GM12878 (cell line): ENCODE measurements at regions not wholly inside any gene's neighbourhood (a gene's known extent, or its start where the extent isn't known, plus 50 kb on each side); places are given as distances from the start of the nearest gene placed in this dataset.

Experiments used
- ATAC-seq: fragments of 200-7000 bp; cut with Tn5 transposase; 3 replicates; pipeline ENCODE4 v1.9.1; 2020; ENCODE audit warnings: mild to moderate bottlenecking, moderate library complexity
- BruUV-seq: library from RNA; stranded (reverse); fragments of 400-500 nt; replicated peaks from 2 replicates; lab custom pipeline; 2021; lab: Mats Ljungman, UMichigan
- CTCF ChIA-PET: fragments of 300-600 bp; sonication (Branson Sonifier 250); formaldehyde crosslinking; extraction: SDS; loops from one replicate; lab custom pipeline; 2021; ENCODE audit warnings: inconsistent platforms; lab: Yijun Ruan, JAX
- POLR2A ChIA-PET: fragments of 350-600 bp; formaldehyde crosslinking; extraction: SDS; loops from one replicate; lab custom pipeline; 2021; ENCODE audit warnings: inconsistent platforms; lab: Charles Lee
- RAD21 ChIA-PET: fragments of 300-600 bp; sonication (Branson Sonifier 250); formaldehyde crosslinking; loops from one replicate; lab custom pipeline; 2023; ENCODE audit warnings: antibody characterized with exemption; ENCODE audit not compliant: unreplicated experiment; lab: Charles Lee
- SMC1A ChIA-PET: fragments of 300-600 bp; sonication (Branson Sonifier 250); formaldehyde crosslinking; loops from one replicate; lab custom pipeline; 2023; ENCODE audit not compliant: unreplicated experiment, uncharacterized antibody; lab: Charles Lee
- DNase-seq: peaks from one replicate; pipeline ENCODE4 v3.0.0-alpha.2; 2011; ENCODE audit warnings: low read depth, low spot score
- FAIRE-seq: peaks from 3 replicates; lab custom pipeline; 2011; peaks lifted over from hg19 to GRCh38; lab: Jason Lieb, UNC
- H2AFZ ChIP-seq: 2 replicates; pipeline ENCODE4 v1.6.0; 2011; ENCODE audit warnings: low read depth, low read length, control low read depth; ENCODE audit not compliant: control insufficient read depth
- H3K27ac ChIP-seq: 2 replicates; pipeline ENCODE4 v1.5.1; 2011; ENCODE audit warnings: control low read depth; ENCODE audit not compliant: control insufficient read depth, insufficient read depth
- H3K27me3 ChIP-seq, 2 experiments: replicated peaks in 1 of 2; 2 replicates each; pipeline versions ENCODE4 v1.6.0 to v1.6.1; 2011; ENCODE audit warnings: low read length in 1 of 2; ENCODE audit not compliant: control insufficient read depth in 2 of 2, insufficient read depth in 2 of 2
- H3K36me3 ChIP-seq, 2 experiments: 2 replicates each; pipeline ENCODE4 v1.5.1; 2011; ENCODE audit warnings: low read length in 1 of 2; ENCODE audit not compliant: control insufficient read depth in 2 of 2, insufficient read depth in 2 of 2
- H3K4me1 ChIP-seq: 2 replicates; pipeline ENCODE4 v1.6.1; 2011; ENCODE audit warnings: mild to moderate bottlenecking, low read length, moderate library complexity, mixed read lengths; ENCODE audit not compliant: control insufficient read depth, insufficient read depth
- H3K4me2 ChIP-seq: 2 replicates; pipeline ENCODE4 v1.6.0; 2011; ENCODE audit warnings: control low read depth; ENCODE audit not compliant: control insufficient read depth, insufficient read depth
- H3K4me3 ChIP-seq: fragments of 200-600 bp; sonication (generic); 2 replicates; pipeline ENCODE4 v1.5.1; 2016
- H3K79me2 ChIP-seq: 2 replicates; pipeline ENCODE4 v1.6.0; 2011; ENCODE audit warnings: low read length; ENCODE audit not compliant: control insufficient read depth, insufficient read depth
- H3K9ac ChIP-seq: 2 replicates; pipeline ENCODE4 v1.8.0; 2011; ENCODE audit warnings: low read length, control low read depth, mixed read lengths; ENCODE audit not compliant: control insufficient read depth, insufficient read depth
- H3K9me3 ChIP-seq: replicated peaks from 3 replicates; pipeline ENCODE4 v1.5.1; 2011; ENCODE audit warnings: mild to moderate bottlenecking, low read length; ENCODE audit not compliant: control insufficient read depth, insufficient read depth
- H4K20me1 ChIP-seq: 2 replicates; pipeline ENCODE4 v1.6.0; 2011; ENCODE audit not compliant: control insufficient read depth, insufficient read depth
- ATF7 ChIP-seq: fragments of 450-650 bp; IDR thresholded peaks from 2 replicates; pipeline ENCODE4 v1.6.1; 2016; ENCODE audit warnings: low read depth, mild to moderate bottlenecking
- CBX3 ChIP-seq: fragments of 200-600 bp; sonication (generic); IDR thresholded peaks from 2 replicates; pipeline ENCODE4 v1.6.1; 2016; ENCODE audit warnings: low read depth, borderline replicate concordance
- GATAD2B ChIP-seq: fragments of 450-650 bp; conservative IDR thresholded peaks from 2 replicates; pipeline ENCODE4 v1.6.1; 2017; ENCODE audit warnings: low read depth, mild to moderate bottlenecking, moderate library complexity
- HDAC2 ChIP-seq: fragments of 200-600 bp; sonication (generic); IDR thresholded peaks from 2 replicates; pipeline ENCODE4 v1.6.1; 2017
- KDM1A ChIP-seq: fragments of 200-600 bp; sonication (generic); IDR thresholded peaks from 2 replicates; pipeline ENCODE4 v1.6.1; 2016; ENCODE audit warnings: borderline replicate concordance
- NR2F1 ChIP-seq: fragments of 450-650 bp; conservative IDR thresholded peaks from 2 replicates; pipeline ENCODE4 v1.6.1; 2017; ENCODE audit warnings: mild to moderate bottlenecking
- ZNF24 ChIP-seq: fragments of 450-650 bp; IDR thresholded peaks from 2 replicates; pipeline ENCODE4 v1.6.1; 2017; ENCODE audit warnings: antibody characterized with exemption, mild to moderate bottlenecking
- ZNF622 ChIP-seq: fragments of 450-650 bp; IDR thresholded peaks from 2 replicates; pipeline ENCODE4 v1.6.1; 2017; ENCODE audit warnings: mild to moderate bottlenecking, inconsistent platforms
- ZSCAN29 ChIP-seq: fragments of 450-650 bp; IDR thresholded peaks from 2 replicates; pipeline ENCODE4 v1.6.1; 2017; ENCODE audit warnings: mild to moderate bottlenecking, moderate library complexity
- ZZZ3 ChIP-seq: IDR thresholded peaks from 2 replicates; pipeline ENCODE4 v1.6.1; 2011; ENCODE audit warnings: low read depth; ENCODE audit not compliant: control insufficient read depth, insufficient read length
- WGBS: methylation state at CpG from one replicate; pipeline ENCODE4 v1.1.6; 2016; ENCODE audit warnings: low lambda C conversion rate; ENCODE audit not compliant: insufficient replicate concordance, insufficient coverage; ENCODE audit errors: missing lambda C conversion rate; 5-methylcytosine and 5-hydroxymethylcytosine counted together
- in situ Hi-C: fragments of 300-500 bp; cut with MboI; formaldehyde crosslinking; loops from 9 replicates; pipeline ENCODE4 v1.14.3; 2018; ENCODE audit warnings: mixed read lengths
- intact Hi-C: fragments of 100-400 bp; cut with micrococcal nuclease; formaldehyde crosslinking; loops from one replicate; pipeline ENCODE4 v1.14.2; 2022; ENCODE audit not compliant: unreplicated experiment
- TF ChIP-seq, protein P1 (sequence below): fragments of 450-650 bp; IDR thresholded peaks from 2 replicates; pipeline ENCODE4 v1.6.1; 2017; ENCODE audit warnings: mild to moderate bottlenecking, low read depth, inconsistent platforms; ENCODE audit not compliant: poor library complexity, severe bottlenecking
- TF ChIP-seq, protein P2 (sequence below): fragments of 450-650 bp; IDR thresholded peaks from 2 replicates; pipeline ENCODE4 v1.6.1; 2017; ENCODE audit warnings: mild to moderate bottlenecking, moderate library complexity

DNA sequence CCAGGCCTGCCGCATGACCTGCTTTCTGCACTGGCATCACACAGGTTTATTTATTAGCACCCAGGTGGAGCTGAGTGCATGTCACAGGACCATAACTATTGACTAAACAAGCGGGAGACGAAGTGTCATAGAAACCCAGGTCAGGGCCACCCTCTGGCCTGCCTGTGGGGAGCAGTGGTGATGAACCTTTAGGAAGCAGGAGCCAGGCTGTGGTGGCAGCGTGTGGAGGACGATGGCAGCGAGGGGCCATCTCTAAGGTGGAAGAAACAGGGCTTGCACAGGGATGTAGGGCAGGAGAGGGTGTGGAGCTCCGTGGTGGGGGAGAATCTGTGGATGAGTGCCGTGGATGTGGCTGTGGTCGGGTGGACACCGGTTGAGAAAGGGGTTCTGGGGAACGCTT lies 275.3 kb downstream of the TEX29 start:
- ChIA-PET SMC1A (no interaction called here), CTCF (no interaction called here), RAD21 (no interaction called here), POLR2A (no interaction called here)
- Histone ChIP-seq H3K27me3 (no peaks in the 10 kb centered on the region), H2AFZ (no peak overlapping the region), H3K79me2 (no peaks in the 10 kb centered on the region), H3K4me2 (no peak overlapping the region), H3K4me1 (no peaks in the 10 kb centered on the region), H3K9me3 (no peaks in the 10 kb centered on the region), H3K27ac (no peak overlapping the region), H3K36me3 (no peaks in the 10 kb centered on the region), H3K4me3 (no peak overlapping the region), H3K9ac (no peak overlapping the region), H4K20me1 (no peaks in the 10 kb centered on the region)
- 24% methylated on average over 11 of the region's 11 CpGs for WGBS
- in situ Hi-C loops (no loop called here), intact Hi-C loops (no loop called here)
- FAIRE-seq (no peak), DNase-seq (no peak), ATAC-seq (no peak)
- BruUV-seq = no TSS peak
- TF ChIP-seq ZZZ3 = no peak
- no peak for TF ChIP-seq HDAC2
- TF ChIP-seq, protein P1, sequence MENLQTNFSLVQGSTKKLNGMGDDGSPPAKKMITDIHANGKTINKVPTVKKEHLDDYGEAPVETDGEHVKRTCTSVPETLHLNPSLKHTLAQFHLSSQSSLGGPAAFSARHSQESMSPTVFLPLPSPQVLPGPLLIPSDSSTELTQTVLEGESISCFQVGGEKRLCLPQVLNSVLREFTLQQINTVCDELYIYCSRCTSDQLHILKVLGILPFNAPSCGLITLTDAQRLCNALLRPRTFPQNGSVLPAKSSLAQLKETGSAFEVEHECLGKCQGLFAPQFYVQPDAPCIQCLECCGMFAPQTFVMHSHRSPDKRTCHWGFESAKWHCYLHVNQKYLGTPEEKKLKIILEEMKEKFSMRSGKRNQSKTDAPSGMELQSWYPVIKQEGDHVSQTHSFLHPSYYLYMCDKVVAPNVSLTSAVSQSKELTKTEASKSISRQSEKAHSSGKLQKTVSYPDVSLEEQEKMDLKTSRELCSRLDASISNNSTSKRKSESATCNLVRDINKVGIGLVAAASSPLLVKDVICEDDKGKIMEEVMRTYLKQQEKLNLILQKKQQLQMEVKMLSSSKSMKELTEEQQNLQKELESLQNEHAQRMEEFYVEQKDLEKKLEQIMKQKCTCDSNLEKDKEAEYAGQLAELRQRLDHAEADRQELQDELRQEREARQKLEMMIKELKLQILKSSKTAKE = no peak
- no peak for TF ChIP-seq ZNF24
- no peak for TF ChIP-seq CBX3
- TF ChIP-seq ZSCAN29 = no peak
- TF ChIP-seq GATAD2B = no peak
- no peak for TF ChIP-seq KDM1A
- TF ChIP-seq NR2F1 = no peak
- TF ChIP-seq ZNF622 = no peak
- TF ChIP-seq, protein P2, sequence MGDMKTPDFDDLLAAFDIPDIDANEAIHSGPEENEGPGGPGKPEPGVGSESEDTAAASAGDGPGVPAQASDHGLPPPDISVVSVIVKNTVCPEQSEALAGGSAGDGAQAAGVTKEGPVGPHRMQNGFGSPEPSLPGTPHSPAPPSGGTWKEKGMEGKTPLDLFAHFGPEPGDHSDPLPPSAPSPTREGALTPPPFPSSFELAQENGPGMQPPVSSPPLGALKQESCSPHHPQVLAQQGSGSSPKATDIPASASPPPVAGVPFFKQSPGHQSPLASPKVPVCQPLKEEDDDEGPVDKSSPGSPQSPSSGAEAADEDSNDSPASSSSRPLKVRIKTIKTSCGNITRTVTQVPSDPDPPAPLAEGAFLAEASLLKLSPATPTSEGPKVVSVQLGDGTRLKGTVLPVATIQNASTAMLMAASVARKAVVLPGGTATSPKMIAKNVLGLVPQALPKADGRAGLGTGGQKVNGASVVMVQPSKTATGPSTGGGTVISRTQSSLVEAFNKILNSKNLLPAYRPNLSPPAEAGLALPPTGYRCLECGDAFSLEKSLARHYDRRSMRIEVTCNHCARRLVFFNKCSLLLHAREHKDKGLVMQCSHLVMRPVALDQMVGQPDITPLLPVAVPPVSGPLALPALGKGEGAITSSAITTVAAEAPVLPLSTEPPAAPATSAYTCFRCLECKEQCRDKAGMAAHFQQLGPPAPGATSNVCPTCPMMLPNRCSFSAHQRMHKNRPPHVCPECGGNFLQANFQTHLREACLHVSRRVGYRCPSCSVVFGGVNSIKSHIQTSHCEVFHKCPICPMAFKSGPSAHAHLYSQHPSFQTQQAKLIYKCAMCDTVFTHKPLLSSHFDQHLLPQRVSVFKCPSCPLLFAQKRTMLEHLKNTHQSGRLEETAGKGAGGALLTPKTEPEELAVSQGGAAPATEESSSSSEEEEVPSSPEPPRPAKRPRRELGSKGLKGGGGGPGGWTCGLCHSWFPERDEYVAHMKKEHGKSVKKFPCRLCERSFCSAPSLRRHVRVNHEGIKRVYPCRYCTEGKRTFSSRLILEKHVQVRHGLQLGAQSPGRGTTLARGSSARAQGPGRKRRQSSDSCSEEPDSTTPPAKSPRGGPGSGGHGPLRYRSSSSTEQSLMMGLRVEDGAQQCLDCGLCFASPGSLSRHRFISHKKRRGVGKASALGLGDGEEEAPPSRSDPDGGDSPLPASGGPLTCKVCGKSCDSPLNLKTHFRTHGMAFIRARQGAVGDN = no peak
- no peak for TF ChIP-seq ATF7
